IMR-90 (cell line): ENCODE measurements at regions not wholly inside any gene's neighbourhood (a gene's known extent, or its start where the extent isn't known, plus 50 kb on each side); places are given as distances from the start of the nearest gene placed in this dataset.
A peak's percentile ranks its signal among the peaks of the same experiment; 100 is the strongest.

Experiments
- ATAC-seq: fragments of 200-7000 bp; cut with Tn5 transposase; 2 replicates; pipeline ENCODE4 v1.9.1; 2020; ENCODE audit warnings: low read depth, mild to moderate bottlenecking, moderate library complexity
- BruUV-seq: library from RNA; stranded (reverse); fragments of 400-500 nt; replicated peaks from 2 replicates; lab custom pipeline; 2021; lab: Mats Ljungman, UMichigan
- CTCF ChIA-PET: fragments of 300-600 bp; formaldehyde crosslinking; extraction: SDS; loops from one replicate; lab custom pipeline; 2021; ENCODE audit warnings: antibody characterized with exemption; lab: Yijun Ruan, JAX
- POLR2A ChIA-PET: fragments of 300-600 bp; sonication (Branson Sonifier 250); formaldehyde crosslinking; loops from one replicate; lab custom pipeline; 2022; ENCODE audit warnings: antibody characterized with exemption; ENCODE audit not compliant: unreplicated experiment; lab: Charles Lee
- DNase-seq: peaks from one replicate; pipeline ENCODE4 v3.0.0; 2013
- H2AFZ ChIP-seq: replicated peaks from 2 replicates; pipeline ENCODE3; 2013; ENCODE audit warnings: low read length, mild to moderate bottlenecking; ENCODE audit not compliant: poor library complexity
- H2AK5ac ChIP-seq: 2 replicates; pipeline ENCODE4 v1.6.1; 2013; ENCODE audit warnings: low read depth, low read length, inconsistent platforms
- H2AK9ac ChIP-seq: replicated peaks from 2 replicates; pipeline ENCODE3; 2013; ENCODE audit warnings: mild to moderate bottlenecking, low read depth, low read length, moderate library complexity; ENCODE audit not compliant: poor library complexity
- H2BK120ac ChIP-seq: 2 replicates; pipeline ENCODE4 v1.6.1; 2013; ENCODE audit warnings: low read depth, low read length, inconsistent platforms
- H2BK15ac ChIP-seq: 3 replicates; pipeline ENCODE4 v1.6.1; 2013; ENCODE audit warnings: low read depth, low read length, inconsistent platforms
- H2BK20ac ChIP-seq: 2 replicates; pipeline ENCODE4 v1.6.1; 2013; ENCODE audit warnings: low read depth, mild to moderate bottlenecking, inconsistent platforms, low read length, moderate library complexity
- H2BK5ac ChIP-seq: 2 replicates; pipeline ENCODE4 v1.6.1; 2013; ENCODE audit warnings: mild to moderate bottlenecking, low read depth, low read length, inconsistent platforms; ENCODE audit not compliant: poor library complexity, severe bottlenecking
- H3K14ac ChIP-seq: replicated peaks from 2 replicates; pipeline ENCODE4 v1.6.1; 2013; ENCODE audit warnings: low read depth, low read length, inconsistent platforms
- H3K18ac ChIP-seq: 2 replicates; pipeline ENCODE4 v1.6.1; 2013; ENCODE audit warnings: low read depth, low read length, control low read depth
- H3K23ac ChIP-seq: 2 replicates; pipeline ENCODE4 v1.6.1; 2013; ENCODE audit warnings: low read depth, low read length, inconsistent platforms
- H3K27ac ChIP-seq: 2 replicates; pipeline ENCODE4 v1.5.1; 2013; ENCODE audit warnings: mild to moderate bottlenecking, control low read depth, low read length; ENCODE audit not compliant: insufficient read depth
- H3K27me3 ChIP-seq: 2 replicates; pipeline ENCODE4 v1.6.1; 2013; ENCODE audit warnings: low read length; ENCODE audit not compliant: control insufficient read depth, insufficient read depth
- H3K36me3 ChIP-seq: 2 replicates; pipeline ENCODE4 v1.6.1; 2013; ENCODE audit warnings: low read length, mixed read lengths; ENCODE audit not compliant: control insufficient read depth, insufficient read depth
- H3K4ac ChIP-seq: 2 replicates; pipeline ENCODE4 v1.6.1; 2013; ENCODE audit warnings: low read depth, low read length, inconsistent platforms
- H3K4me1 ChIP-seq: 2 replicates; pipeline ENCODE4 v1.6.1; 2013; ENCODE audit warnings: low read length, mixed read lengths; ENCODE audit not compliant: control insufficient read depth, insufficient read depth
- H3K4me2 ChIP-seq: 2 replicates; pipeline ENCODE4 v1.6.1; 2013; ENCODE audit warnings: low read depth, mild to moderate bottlenecking, control low read depth, low read length, moderate library complexity
- H3K4me3 ChIP-seq: 2 replicates; pipeline ENCODE4 v1.5.1; 2013; ENCODE audit warnings: low read depth, mild to moderate bottlenecking, control low read depth, low read length, moderate library complexity; ENCODE audit not compliant: insufficient read depth
- H3K56ac ChIP-seq: 2 replicates; pipeline ENCODE4 v1.6.1; 2013; ENCODE audit warnings: low read length, inconsistent platforms; ENCODE audit not compliant: insufficient read depth; ENCODE audit errors: extremely low read depth
- H3K79me1 ChIP-seq, 2 experiments: 2 replicates each; pipeline ENCODE4 v1.6.1; 2013; ENCODE audit warnings: low read length in 2 of 2, inconsistent platforms in 1 of 2, low read depth in 1 of 2
- H3K9ac ChIP-seq: 2 replicates; pipeline ENCODE4 v1.6.1; 2013; ENCODE audit warnings: low read depth, low read length, control low read depth
- H3K9me1 ChIP-seq: 2 replicates; pipeline ENCODE4 v1.6.1; 2013; ENCODE audit warnings: low read length, inconsistent platforms; ENCODE audit not compliant: insufficient read depth
- H3K9me3 ChIP-seq: 2 replicates; pipeline ENCODE4 v1.6.1; 2013; ENCODE audit warnings: low read length; ENCODE audit not compliant: control insufficient read depth, insufficient read depth
- H4K20me1 ChIP-seq: 2 replicates; pipeline ENCODE4 v1.6.1; 2013; ENCODE audit warnings: low read length, inconsistent platforms; ENCODE audit not compliant: insufficient read depth
- H4K5ac ChIP-seq: 2 replicates; pipeline ENCODE4 v1.6.1; 2013; ENCODE audit warnings: mild to moderate bottlenecking, low read depth, low read length, control low read depth
- H4K8ac ChIP-seq, 2 experiments: 2 replicates each; pipeline ENCODE4 v1.6.1; 2013; ENCODE audit warnings: low read depth in 2 of 2, low read length in 2 of 2, control low read depth in 1 of 2, inconsistent platforms in 1 of 2
- H4K91ac ChIP-seq: 2 replicates; pipeline ENCODE4 v1.6.1; 2013; ENCODE audit warnings: low read depth, low read length, inconsistent platforms; ENCODE audit not compliant: insufficient read depth
- BHLHE40 ChIP-seq: fragments of 150-350 bp; IDR thresholded peaks from 2 replicates; pipeline ENCODE4 v1.6.1; 2016; ENCODE audit warnings: mild to moderate bottlenecking, low read depth, low read length
- ELK1 ChIP-seq: fragments of 150-350 bp; IDR thresholded peaks from 2 replicates; pipeline ENCODE4 v1.6.1; 2016; ENCODE audit warnings: low read depth, mild to moderate bottlenecking, low read length, moderate library complexity, borderline replicate concordance
- FOS ChIP-seq: fragments of 150-350 bp; IDR thresholded peaks from 2 replicates; pipeline ENCODE4 v1.6.1; 2016; ENCODE audit warnings: low read depth, low read length
- MAFK ChIP-seq: IDR thresholded peaks from 2 replicates; pipeline ENCODE4 v1.6.1; 2012; ENCODE audit warnings: low read depth, low read length, improper control_type of control experiment
- NFE2L2 ChIP-seq: fragments of 150-350 bp; IDR thresholded peaks from 2 replicates; pipeline ENCODE4 v1.6.1; 2016; ENCODE audit warnings: low read depth, mild to moderate bottlenecking, low read length
- POLR2A ChIP-seq: IDR thresholded peaks from 2 replicates; pipeline ENCODE4 v1.6.1; 2012; ENCODE audit warnings: mild to moderate bottlenecking, low read depth, low read length
- RAD21 ChIP-seq: IDR thresholded peaks from 2 replicates; pipeline ENCODE4 v1.6.1; 2012; ENCODE audit warnings: low read length, improper control_type of control experiment
- RCOR1 ChIP-seq: IDR thresholded peaks from 2 replicates; pipeline ENCODE4 v1.6.1; 2012; ENCODE audit warnings: mild to moderate bottlenecking, low read length, improper control_type of control experiment; ENCODE audit not compliant: insufficient replicate concordance
- RFX5 ChIP-seq: IDR thresholded peaks from 2 replicates; pipeline ENCODE4 v1.8.0; 2012; ENCODE audit warnings: low read depth, mild to moderate bottlenecking, low read length, moderate library complexity
- SMC3 ChIP-seq: fragments of 150-350 bp; IDR thresholded peaks from 2 replicates; pipeline ENCODE4 v1.6.1; 2016; ENCODE audit warnings: low read depth, mild to moderate bottlenecking, antibody characterized with exemption, low read length, moderate library complexity
- USF2 ChIP-seq: fragments of 150-350 bp; IDR thresholded peaks from 2 replicates; pipeline ENCODE4 v1.6.1; 2017; ENCODE audit warnings: mild to moderate bottlenecking, antibody characterized with exemption, low read length, low read depth
- WGBS, 2 experiments: methylation state at CpG; one replicate each; pipeline versions ENCODE4 v1.1.5 to v1.1.7; 2013; ENCODE audit warnings: missing lambda C conversion rate in 2 of 2; ENCODE audit not compliant: insufficient read length in 1 of 2; ENCODE audit errors: extremely low coverage in 2 of 2; 5-methylcytosine and 5-hydroxymethylcytosine counted together
- dilution Hi-C: fragments of 300-500 bp; cut with HindIII; formaldehyde crosslinking; loops from one replicate; pipeline ENCODE4 v1.14.3; 2018; ENCODE audit warnings: low sequenced_read_pairs; ENCODE audit not compliant: unreplicated experiment
- in situ Hi-C: fragments of 300-500 bp; cut with MboI; formaldehyde crosslinking; loops from 3 replicates; pipeline ENCODE4 v1.14.3; 2019; ENCODE audit warnings: low sequenced_read_pairs, inconsistent platforms, mixed read lengths
- intact Hi-C: fragments of 100-400 bp; cut with micrococcal nuclease; formaldehyde crosslinking; loops from 2 replicates; pipeline ENCODE4 v1.10.0; 2022

GRCh38 chr21:28624626-28625025 lies 368.1 kb downstream of the LTN1 start:
- Histone ChIP-seq H3K4me3 (no peak overlapping the region), H3K14ac (no peak overlapping the region), H2BK5ac (no peak overlapping the region), H3K4me2 (no peak overlapping the region), H2AK5ac (no peak overlapping the region), H3K4me1 (no peaks in the 10 kb centered on the region; the same call in 1 of the 2 replicates), H3K23ac (no peak overlapping the region), H2BK120ac (no peak overlapping the region), H2AK9ac (no peak overlapping the region), H3K36me3 (no peaks in the 10 kb centered on the region; the same call in 1 of the 2 replicates), H4K8ac (0 out of 4 replicates have a peak overlapping the region, but pooled peaks of 1 of the 2 experiments have one; percentile 1), H3K27ac (no peak overlapping the region), H2BK15ac (no peak overlapping the region; the same call in 2 of the 3 replicates), H3K27me3 (no peaks in the 10 kb centered on the region), H3K9me3 (0 out of 2 replicates have a peak, but pooled peaks cover 2% of the 10 kb centered on the region), H3K9me1 (no peaks in the 10 kb centered on the region), H2BK20ac (no peak overlapping the region), H4K5ac (peak overlapping the region; percentile 4; the same call in 1 of the 2 replicates), H3K4ac (no peak overlapping the region), H4K20me1 (no peaks in the 10 kb centered on the region), H4K91ac (0 out of 2 replicates have a peak overlapping the region, but pooled peaks have one; percentile 1), H3K9ac (no peak overlapping the region), H3K56ac (no peak overlapping the region), H3K18ac (peak overlapping the region; percentile 3; the same call in 1 of the 2 replicates), H3K79me1 (no peaks in the 10 kb centered on the region; a peak in 1 of 4 replicates), H2AFZ (no peak overlapping the region)
- dilution Hi-C loops: no loop called here
- DNase-seq (no peak), ATAC-seq (no peak)
- ChIA-PET POLR2A (no interaction called here), CTCF (no interaction called here)
- WGBS, 2 experiments: no CpG with 5 or more reads among the region's 1 CpG
- TF ChIP-seq RFX5: no peak
- TF ChIP-seq BHLHE40: no peak
- no peak for TF ChIP-seq SMC3
- no peak for TF ChIP-seq POLR2A
- TF ChIP-seq NFE2L2: no peak
- TF ChIP-seq MAFK: no peak
- no peak for TF ChIP-seq RAD21
- no peak for TF ChIP-seq FOS
- no peak for TF ChIP-seq USF2
- TF ChIP-seq RCOR1: no peak
- TF ChIP-seq ELK1: no peak
- BruUV-seq: no TSS peak
- intact Hi-C loops: no loop called here
- in situ Hi-C loops: no loop called here
